Smooth muscle cell of the brain vasculature (primary cell): ENCODE measurements at regions not wholly inside any gene's neighbourhood (a gene's known extent, or its start where the extent isn't known, plus 50 kb on each side); places are given as distances from the start of the nearest gene placed in this dataset.
"Not testable (repeated sequence)": the region's sequence is repeated elsewhere in the genome, so short reads cannot be mapped to it uniquely, and the experiment has no call there.

Experiments
- DNase-seq: peaks from one replicate; pipeline ENCODE4 v3.0.0-alpha.2; 2012; ENCODE audit warnings: low read depth, low spot score

GRCh38 chr7:55261386-55261770 is 103.8 kb upstream of the LANCL2 start:
- no peak for DNase-seq

- DNase-seq: not testable (repeated sequence)
Measured at GRCh38 chr7:55265328-55265727, 99.8 kb upstream of the LANCL2 start.

DNA sequence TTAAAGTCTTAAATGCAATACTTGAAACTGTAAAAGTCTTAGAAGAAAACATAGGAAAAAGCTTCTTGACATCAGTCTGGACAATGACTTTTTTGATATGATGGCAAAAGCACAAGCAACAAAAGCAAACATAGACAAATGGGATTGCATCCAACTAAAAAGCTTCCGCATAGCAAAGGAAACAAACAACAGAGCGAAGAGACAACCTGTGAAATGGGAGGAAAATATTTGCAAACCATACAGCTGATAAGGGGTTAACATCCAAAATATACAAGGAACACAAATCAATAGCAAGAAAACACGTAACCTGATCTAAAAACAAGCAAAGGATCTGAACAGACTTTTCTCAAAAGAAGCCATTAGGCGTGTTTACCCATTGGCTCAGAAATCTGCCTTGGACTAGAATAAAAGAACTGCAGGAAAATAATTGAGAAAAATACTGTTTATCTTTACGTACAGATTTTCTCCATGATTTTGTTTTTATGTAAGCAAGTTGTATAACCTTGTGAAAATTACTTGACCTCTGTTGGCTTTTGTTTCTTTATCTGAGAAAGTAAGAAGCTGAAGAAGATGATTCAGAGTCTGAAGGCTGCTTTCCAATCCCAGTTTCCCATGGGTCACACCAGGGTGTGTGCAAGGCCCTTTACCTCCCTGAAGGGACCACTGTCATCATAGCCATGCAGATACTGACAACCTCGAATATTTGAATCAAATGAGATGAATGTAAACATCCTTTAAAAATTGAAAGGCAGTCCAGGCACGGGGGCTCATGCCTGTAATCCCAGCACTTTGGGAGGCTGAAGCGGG is 99.1 kb upstream of the LANCL2 start:
- no peak for DNase-seq

DNA sequence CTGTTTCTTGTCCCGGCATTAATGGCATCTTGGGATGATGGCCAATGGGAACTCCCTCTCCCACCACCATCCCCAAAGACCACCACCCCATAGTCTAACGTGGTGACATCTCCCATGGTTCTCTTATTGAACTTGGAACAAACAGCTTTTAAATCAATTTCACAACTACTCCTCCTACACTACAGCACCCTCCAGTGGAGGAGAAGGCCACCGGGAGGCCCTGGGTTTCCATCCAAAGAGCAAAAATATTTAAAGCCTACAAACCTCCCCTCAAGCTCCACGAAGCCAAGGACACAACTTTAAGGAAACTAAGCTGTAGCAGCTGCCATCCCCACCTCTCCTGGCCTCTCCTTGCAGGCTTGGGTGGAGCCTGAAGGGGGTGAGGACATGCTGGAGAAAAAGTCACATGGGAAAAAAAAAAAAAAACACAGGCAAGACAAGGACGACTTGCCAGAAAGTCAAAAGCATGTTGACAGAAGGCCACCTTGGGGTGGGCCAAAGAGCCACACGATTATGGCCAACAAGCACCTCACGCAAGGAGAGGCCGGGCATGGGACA is 94.0 kb upstream of the LANCL2 start:
- DNase-seq: no peak

DNA sequence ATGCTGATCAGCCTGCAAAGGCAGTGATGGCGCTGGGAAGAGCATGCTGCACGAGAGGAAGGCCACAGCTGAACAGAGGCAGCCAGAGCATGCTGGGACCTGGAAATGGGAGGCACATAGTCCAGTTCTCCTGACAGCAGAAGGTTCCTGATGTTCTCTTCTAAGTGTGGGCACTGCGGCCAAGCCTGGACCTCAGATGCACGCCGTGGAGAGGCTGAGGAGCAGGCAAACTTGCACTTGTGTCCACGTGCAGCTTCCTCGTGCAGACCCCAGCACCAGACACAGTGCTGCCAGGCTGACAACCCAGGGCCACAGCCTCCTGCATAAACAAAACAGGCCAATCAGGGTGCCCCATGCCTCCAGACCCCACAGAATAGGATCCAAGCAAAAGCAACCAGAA is 93.5 kb upstream of the LANCL2 start:
- no peak for DNase-seq

GRCh38 chr7:55272328-55272727 is 92.8 kb upstream of the LANCL2 start:
- DNase-seq: no peak

- DNase-seq: no peak
Measured at GRCh38 chr7:55273186-55273980, 91.8 kb upstream of the LANCL2 start.

DNA sequence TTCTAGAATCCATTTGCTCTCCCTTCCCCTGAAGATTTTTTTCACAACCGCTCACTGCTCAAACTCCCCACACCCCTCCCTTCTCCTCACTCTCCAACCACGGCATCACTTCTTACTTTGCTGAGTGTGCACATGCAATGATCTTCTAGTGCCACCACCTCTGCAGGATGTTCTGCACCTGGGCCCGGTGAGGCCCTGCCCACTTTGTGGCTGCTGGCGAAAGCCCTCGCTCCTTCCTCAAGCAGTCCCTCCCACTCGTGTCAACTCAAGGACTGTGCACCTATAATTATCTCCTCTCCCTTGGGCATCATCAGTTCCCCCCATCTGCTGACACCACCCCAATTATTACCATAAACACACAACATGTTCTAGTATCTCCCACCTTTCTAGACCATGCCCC is 91.0 kb upstream of the LANCL2 start:
- no peak for DNase-seq

DNA sequence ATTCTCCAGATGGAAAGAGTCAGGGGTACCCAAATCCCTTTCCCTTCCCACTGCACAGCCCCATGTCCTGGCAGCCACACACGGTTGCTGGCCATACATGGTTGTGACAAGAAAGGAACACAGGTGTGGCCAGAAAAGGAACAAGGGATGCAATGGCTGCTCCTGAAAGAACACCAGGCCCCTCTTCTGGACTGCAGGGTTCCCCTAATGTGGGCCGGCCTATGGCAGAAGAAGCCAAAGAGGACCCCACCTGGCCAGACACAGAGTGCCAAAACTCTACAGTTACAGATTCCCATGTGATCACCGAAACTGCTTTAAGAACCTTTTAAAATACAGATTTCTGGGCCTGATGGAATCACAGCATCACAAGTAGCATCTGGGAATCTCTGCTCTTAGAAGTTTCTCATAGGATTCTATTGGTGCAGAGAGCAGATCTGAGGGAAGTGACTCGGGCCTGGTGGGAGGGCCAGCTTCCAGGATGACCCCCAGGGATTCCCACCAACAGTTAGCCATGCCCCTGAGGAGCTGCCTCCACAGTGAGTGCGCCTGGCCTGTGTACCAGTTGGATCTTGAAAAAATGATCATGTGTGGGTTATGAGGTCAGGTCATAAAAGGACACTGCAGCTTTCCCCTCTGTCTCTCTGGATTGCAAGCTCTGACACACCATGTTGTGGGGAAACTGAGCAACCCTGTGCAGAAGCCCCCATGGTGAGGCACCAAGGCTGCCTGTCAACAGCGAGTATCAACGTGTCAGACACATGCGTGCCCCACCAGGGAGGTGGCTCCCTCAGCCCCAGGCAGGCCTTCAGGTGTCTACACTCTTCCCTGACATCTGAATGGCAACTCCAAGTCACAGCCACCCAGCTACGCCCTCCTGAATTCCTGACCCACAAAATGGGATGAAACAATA is 89.6 kb upstream of the LANCL2 start:
- DNase-seq: no peak

- DNase-seq: no peak
Measured at GRCh38 chr7:55276572-55277295, 88.4 kb upstream of the LANCL2 start.

DNA sequence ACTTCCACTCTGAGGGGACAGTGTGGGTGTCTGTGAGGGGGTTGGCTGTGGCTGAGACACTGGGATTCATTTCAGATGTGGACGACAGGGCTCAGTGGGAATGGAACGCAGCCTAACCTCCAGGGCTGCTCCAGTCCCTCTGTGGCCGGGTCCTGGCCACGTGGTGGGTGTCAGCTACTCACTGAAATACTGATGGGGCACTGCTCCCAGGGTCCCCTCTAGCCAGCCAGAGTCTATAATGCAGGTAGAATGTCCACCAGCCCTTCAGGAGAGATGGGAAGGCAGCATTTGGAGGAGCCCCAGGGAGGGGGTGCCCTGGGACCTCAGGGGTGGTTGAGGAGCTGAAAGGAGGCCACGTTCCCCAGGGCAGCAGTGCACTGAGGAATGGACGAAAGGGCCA is 87.2 kb upstream of the LANCL2 start:
- DNase-seq: no peak

DNA sequence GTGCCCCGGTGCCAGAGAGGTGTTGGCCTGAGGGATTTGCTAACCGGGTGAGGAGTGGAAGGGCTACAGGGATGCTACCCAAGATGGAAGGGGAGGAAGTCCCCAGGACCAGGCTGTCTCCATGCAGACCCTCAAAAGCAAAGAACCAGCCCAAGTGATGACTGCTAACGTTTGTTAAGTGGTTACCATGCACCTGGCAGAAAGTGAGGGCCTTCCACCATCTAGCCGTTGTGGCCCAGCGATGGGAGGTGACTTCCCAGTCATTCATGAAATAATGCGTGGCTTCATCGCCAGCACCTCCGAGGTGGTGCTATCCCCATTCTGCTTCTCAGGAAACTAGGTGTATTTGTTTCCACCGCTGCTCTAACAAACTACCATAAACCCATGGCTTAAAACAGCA is 86.8 kb upstream of the LANCL2 start:
- no peak for DNase-seq

GRCh38 chr7:55279080-55279845 is 85.9 kb upstream of the LANCL2 start:
- DNase-seq: no peak

GRCh38 chr7:55280031-55280454 is 85.1 kb upstream of the LANCL2 start:
- peak; percentile 46 for DNase-seq

DNA sequence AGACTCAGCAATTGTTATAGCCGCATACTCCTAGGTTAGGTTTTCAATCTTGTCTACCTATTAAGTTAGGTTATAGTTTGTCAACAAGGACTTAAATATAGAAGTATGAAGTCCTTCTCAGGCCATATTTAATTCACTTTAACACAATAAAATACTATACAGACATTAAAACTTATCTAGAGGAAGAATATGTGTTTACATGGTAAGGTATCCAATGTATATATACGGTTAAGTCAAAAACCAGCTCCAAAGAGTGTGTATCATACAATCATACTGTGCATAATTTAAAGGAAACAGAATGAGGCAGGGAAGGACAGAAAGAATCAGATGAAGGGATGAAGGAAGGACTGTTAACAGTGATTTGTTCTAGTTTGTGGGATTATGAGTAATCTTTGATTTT is 79.5 kb upstream of the LANCL2 start:
- DNase-seq: no peak

- DNase-seq: no peak
Measured at GRCh38 chr7:55286666-55287065, 78.5 kb upstream of the LANCL2 start.

DNA sequence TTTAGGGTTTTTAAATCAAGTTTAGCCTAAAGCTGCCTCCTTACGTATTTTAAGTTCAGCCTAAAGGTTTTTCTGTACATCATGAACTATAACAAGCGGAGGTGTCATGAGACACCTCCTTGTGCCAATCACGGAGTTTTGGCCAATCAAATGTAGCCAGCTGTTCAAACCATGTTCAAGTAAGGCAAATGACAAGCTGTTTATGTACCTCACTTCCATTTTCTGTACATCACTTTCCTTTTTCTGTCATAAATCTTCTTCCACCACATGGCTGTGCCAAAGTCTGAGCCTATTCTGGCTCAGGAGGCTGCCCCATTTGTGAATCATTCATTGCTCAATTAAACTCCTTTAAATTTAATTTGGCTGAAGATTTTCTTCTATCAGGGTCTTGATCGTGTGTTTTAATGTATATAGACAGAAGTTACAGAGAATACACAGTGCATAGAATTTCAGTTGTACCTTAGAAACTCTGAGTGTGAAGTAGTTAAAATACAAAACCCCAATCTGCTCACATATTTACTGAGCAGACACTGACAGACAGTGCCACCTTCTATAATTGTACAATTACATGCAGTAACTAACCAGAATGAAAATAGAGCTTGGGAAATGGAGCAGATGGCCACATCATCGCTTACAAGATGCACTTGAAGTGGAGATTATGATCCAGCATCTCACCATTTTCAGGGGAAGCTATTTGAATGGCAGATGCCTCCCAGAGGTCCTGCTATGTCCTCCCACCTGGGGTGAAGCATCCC is 76.9 kb upstream of the LANCL2 start:
- no peak for DNase-seq

DNA sequence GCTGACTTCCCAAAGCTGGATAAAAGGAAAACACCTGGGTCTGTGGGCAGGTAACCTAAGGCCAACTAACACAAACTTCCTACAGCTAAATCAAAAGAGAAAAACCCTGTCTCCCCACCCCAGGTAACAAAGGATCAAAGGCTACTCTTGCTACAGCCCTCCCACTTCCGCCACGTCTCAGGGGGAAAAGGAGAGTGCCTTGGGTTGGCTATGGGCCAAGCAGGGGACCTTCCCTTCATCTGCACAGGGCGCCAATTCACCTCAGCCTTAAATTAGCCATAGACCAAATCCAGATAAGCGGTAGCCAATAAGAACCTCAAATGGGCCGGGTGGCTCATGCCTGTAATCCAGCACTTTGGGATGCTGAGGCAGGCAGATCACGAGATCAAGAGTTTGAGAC is 69.1 kb upstream of the LANCL2 start:
- no peak for DNase-seq

DNA sequence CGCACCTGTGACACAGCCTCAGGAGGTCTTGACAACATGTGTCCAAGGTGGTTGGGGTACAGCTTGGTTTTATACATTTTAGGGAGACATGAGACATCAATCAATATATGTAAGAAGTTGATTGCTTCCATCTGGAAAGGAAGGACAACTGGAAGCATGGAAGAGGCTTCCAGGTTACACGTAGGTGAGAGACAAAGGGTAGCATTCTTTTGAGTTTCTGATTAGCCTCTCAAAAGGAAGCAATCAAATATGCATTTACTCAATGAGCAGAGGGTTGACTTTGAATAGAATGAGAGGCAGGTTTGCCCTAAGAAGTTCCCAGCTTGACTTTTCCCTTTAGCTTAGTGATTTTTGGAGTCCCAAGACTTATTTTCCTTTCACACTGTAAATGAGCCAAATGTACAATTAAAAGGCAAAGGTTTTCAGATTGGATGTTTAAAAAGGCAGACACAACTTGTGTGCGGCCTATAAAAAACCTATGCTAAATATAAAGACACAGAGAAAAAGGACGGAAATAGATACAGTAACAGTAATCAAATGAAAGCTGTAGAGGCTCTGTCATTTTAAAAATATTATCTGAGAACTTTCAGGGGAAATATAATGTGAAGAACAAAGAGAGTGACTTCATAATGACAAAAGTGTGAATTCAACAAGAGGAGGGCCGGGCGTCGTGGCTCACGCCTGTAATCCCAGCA is 65.7 kb upstream of the LANCL2 start:
- DNase-seq: no peak
